Hematopoietic multipotent progenitor cell treated with erythropoietin and hydrocortisone succinate and interleukin-3 and kit ligand, for 15 days (in vitro differentiated cells): ENCODE measurements at regions not wholly inside any gene's neighbourhood (a gene's known extent, or its start where the extent isn't known, plus 50 kb on each side); places are given as distances from the start of the nearest gene placed in this dataset.

Experiments
- DNase-seq: peaks from one replicate; pipeline ENCODE4 v3.0.0-alpha.2; 2015; ENCODE audit warnings: low spot score

GRCh38 chr13:76750126-76750525 lies 136.1 kb downstream of the KCTD12 start:
- no peak for DNase-seq

DNA sequence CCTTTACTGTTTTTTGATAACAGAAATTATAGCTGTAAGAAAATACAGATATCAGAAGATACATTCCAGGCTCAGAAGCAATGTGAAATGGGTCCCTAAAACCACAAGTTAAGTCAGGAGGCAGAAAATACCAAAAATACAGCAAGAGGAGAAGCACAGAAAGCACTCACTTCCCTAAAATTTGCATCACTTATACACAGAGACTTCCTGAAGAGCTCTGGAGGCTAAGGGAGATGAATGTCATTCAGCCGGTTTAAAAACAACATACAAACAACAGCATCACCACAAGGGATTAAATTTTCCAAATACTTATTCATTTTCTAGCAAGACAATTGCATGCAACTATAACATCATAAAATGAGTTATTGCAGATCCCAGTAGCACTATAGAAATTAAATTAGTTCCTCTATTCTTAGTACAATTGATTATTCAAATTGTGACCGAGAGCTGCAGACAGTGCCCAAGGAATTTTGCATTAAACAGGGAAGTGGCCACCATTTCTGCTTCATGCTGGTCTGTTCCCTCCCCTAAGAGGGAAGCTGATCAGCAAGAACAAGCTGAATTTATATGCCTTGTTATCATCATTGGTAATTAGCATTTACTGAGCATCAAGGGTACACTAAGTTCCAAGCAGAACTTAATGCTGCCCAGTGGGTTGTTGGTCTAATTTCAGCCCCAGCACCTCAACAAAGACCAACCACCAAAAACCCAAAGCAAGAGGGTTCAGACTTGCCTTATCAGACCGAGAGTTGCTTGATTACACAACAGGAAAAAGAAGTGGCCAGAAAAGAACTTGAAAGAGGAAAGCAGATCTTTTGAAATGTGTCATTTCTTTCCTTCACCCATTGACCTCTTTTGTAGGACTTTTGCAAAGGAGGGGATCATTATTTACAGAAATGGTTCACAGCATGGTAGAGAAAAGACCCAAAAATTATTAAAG lies 140.7 kb downstream of the KCTD12 start:
- no peak for DNase-seq

DNA sequence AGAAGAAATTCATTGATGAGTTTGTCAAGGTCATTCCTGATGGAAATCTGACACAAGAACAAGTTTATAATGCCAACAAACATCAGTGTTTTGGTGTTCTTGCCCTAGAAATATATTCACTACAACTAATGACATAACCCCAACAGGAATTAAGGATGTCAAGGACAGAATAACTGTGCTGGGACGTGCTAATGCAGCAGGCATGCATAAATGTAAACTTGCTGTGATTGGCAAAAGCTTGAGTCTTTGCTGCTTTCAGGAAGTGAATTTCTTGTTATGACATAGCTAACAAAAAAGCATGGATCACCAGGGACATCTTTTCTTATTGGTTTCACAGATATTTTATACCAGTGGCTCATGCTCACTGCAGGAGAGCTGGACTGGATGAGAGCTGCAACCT lies 144.6 kb downstream of the KCTD12 start:
- no peak for DNase-seq

GRCh38 chr13:76741046-76741445 lies 145.2 kb downstream of the KCTD12 start:
- no peak for DNase-seq

- no peak for DNase-seq
These were observed 147.6 kb downstream of the KCTD12 start for GRCh38 chr13:76738616-76739015.

DNA sequence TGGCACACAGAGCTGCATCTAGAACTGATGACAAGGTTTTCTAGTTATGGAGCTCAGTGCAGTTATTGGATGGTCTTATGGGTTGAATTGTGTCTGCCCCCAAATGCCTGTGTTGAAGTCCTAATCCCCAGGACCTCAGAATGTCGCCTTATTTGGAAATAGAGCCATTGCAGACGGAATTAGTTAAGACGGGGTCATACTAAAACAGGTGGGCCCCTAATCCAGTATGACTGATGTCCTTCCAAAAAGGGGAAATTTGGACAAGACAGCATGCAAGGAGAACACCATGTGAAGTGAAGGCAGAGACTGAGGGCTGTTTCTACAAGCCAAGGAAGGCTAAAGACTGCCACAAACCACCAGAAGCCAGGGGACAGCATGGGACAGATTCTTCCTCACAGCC lies 148.7 kb downstream of the KCTD12 start:
- no peak for DNase-seq

DNA sequence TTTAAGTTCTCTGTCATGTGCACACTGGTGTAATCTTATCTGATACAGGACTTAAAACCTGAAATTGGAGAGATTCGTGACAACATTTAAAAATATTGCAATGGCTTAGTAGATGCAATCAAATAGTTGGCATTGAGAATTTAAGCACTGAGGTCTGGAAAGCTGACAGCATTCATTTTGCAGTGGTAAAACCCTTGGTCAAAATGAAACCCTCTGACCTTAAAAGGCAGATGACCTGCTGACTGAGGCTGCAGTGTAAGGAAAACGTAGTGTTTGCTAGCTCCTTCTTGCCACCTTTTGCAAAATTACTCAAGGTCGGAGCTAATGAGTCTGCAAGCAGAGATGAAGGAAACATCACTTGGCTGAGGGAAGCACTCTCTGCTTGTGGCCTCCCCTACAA lies 150.6 kb downstream of the KCTD12 start:
- no peak for DNase-seq

- DNase-seq, result no peak
These were observed 152.5 kb downstream of the KCTD12 start for GRCh38 chr13:76733671-76734070.

DNA sequence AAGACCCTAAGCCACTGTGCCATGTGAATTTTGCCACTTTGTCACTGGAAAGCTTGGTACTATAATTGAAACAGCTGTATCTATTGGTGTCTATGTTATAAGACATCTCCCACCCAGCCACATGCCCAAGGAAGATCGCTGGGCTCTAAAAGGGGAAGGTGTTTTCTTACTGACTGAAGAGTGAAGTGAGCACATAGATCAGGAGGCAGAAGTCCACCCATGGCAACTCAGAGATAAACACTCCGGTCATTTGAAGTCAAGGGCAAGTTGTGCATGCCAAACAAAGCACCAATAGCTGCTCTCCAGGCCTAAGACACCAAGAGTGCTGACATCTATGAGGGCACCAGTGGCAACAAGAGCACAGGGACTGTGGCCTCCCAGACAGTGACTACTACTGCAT lies 153.8 kb downstream of the KCTD12 start:
- no peak for DNase-seq

- no peak for DNase-seq
These were observed 156.0 kb downstream of the KCTD12 start for GRCh38 chr13:76730220-76730619.

GRCh38 chr13:76729691-76730090 lies 156.5 kb downstream of the KCTD12 start:
- no peak for DNase-seq

GRCh38 chr13:76725896-76726295 lies 160.3 kb downstream of the KCTD12 start:
- no peak for DNase-seq

- no peak for DNase-seq
These were observed 161.0 kb downstream of the KCTD12 start for GRCh38 chr13:76725211-76725610.

- no peak for DNase-seq
These were observed 161.8 kb downstream of the KCTD12 start for GRCh38 chr13:76724421-76724820.

- no peak for DNase-seq
These were observed 162.5 kb downstream of the KCTD12 start for GRCh38 chr13:76723551-76724232.

GRCh38 chr13:76722782-76723181 lies 163.4 kb downstream of the KCTD12 start:
- DNase-seq, result no peak

GRCh38 chr13:76720821-76721220 lies 165.4 kb downstream of the KCTD12 start:
- no peak for DNase-seq

DNA sequence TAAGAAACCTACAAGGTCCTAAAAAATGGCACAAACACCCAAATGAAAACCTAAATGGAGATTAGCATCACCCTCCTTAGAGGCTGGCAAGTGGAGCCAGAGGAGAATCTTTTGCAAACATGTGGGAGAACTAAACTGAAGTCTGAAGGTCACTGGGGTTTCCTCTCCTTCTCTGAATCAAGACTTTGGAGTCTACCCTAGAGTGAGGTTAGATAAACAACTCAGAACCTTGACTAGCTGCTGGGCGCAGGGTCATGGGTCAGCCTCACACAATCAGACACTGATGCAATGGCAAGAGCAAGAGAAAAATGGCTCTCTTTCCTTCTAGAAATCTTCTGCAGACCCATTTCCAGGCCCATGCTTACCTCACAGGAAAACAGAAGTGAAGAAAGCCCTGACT lies 165.8 kb downstream of the KCTD12 start:
- DNase-seq, result no peak

DNA sequence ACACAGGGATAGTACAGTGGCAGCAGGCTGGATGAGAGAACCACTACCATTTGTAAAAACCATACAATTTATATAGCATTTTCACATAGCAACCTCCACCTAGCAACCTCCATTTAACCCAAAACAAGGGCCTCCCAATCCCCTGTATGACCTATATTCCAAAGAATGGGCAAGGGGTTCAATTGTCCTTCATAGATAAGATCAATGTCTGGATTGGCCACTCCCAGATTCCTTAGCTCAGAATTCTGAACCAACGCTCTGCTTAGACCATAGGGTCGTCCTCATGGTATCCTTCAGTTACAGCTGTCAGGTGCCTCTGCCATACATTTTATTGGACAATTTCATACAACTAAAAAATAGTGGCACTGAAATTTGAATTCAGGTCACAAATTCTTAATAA lies 166.2 kb downstream of the KCTD12 start:
- no peak for DNase-seq

GRCh38 chr13:76717092-76717491 lies 169.1 kb downstream of the KCTD12 start:
- DNase-seq, result no peak

GRCh38 chr13:76715621-76716020 lies 170.6 kb downstream of the KCTD12 start:
- DNase-seq, result no peak

GRCh38 chr13:76715075-76715474 lies 171.1 kb downstream of the KCTD12 start:
- no peak for DNase-seq

- no peak for DNase-seq
These were observed 172.9 kb downstream of the KCTD12 start for GRCh38 chr13:76713280-76713679.
